Skin epidermis (tissue), 12 donors: ENCODE measurements at regions not wholly inside any gene's neighbourhood (a gene's known extent, or its start where the extent isn't known, plus 50 kb on each side); places are given as distances from the start of the nearest gene placed in this dataset.

ENCODE experiments used
- H3K27ac ChIP-seq, 21 experiments: fragments of 200-600 bp; sonication (generic) in 11 of 21; one replicate each; pipeline ENCODE4 v1.5.0; 2020; ENCODE audit warnings: mild to moderate bottlenecking in 3 of 21, inconsistent platforms in 2 of 21, moderate library complexity in 2 of 21
- H3K4me3 ChIP-seq, 7 experiments: fragments of 200-600 bp; sonication (generic) in 2 of 7; one replicate each; pipeline ENCODE4 v1.5.0; 2020; ENCODE audit warnings: inconsistent platforms in 2 of 7, mild to moderate bottlenecking in 2 of 7, moderate library complexity in 1 of 7

DNA sequence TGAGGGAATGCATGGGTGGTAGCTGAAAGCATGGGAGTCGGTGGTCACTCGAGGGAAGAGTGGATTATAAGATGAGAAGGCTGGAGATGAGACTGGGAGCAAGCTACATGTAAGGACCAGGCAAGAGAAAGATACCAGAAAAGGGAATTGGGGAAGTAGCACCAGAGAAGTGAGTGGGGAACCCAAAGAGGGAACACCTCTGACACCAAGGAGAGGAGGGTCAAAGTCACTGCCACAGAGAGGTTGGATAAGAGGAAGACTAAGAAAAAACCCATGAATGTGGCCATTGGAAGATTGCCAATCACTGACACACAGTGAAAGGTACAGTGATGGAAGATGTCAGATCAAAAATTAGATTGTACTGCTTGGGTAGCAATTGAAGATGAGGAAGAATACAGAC lies 473.9 kb downstream of the BCL11A start:
- H3K4me3 ChIP-seq = no peak overlapping the region
- H3K27ac ChIP-seq = no peak overlapping the region

DNA sequence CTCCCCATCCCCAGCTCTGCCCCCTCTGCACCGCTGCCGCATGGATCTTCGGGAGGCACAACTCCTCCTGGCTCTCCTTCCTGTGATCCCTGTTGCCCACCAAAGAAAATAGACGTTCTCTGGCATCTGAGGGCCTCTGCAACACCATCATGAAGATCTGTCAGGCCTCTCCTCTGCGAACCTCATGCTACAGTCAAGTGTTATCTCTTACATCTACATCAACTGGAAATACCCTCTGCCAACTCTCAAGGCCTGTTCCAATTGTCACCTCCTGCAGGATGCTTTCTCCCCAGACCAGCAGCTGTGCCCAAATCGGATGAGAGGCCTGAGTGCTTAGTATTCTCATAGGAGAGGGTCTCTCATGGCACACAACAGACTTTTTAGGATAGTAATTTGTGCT lies 478.4 kb downstream of the BCL11A start:
- H3K4me3 ChIP-seq = no peak overlapping the region
- H3K27ac ChIP-seq = no peak overlapping the region

DNA sequence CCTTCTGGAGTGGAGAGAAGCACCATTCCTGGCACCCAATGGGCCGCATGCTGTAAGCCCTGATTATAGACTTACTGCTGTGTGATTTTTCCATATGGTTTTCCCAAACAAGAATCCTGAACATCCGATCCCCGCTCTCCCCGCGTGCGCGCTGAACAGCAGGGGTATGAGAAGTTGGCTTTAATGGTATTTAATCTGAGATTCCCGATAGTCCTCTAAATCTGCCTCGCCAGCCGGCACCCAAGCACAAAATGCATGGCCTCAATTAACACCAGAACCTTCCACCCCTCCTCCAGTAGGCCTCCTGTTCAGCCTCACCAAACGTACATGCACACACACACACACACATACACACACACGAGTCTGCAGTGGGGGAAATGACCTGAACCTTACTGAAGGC lies 480.3 kb downstream of the BCL11A start:
- no peak overlapping the region for H3K27ac ChIP-seq
- no peak overlapping the region for H3K4me3 ChIP-seq

DNA sequence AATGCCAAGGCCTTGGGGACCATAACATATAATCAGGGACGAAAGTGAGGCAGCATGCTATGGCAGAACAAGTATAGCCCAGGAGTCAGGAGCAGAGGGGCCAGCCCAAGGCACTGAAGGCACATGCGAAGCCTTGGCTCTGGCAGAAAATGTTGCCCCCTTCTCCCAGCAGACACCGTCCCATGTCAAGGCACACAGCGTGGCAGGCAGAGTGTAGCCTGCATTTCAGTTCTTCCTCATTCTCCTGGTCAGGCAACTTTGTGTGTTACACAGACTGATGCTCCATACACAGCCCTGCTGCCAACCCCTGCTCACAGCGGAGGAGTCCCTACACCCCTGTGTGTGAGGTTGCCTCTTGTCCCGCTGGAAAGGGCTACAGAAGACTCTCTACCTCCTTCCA lies 480.8 kb downstream of the BCL11A start:
- Histone ChIP-seq H3K4me3 (no peak overlapping the region), H3K27ac (no peak overlapping the region)

DNA sequence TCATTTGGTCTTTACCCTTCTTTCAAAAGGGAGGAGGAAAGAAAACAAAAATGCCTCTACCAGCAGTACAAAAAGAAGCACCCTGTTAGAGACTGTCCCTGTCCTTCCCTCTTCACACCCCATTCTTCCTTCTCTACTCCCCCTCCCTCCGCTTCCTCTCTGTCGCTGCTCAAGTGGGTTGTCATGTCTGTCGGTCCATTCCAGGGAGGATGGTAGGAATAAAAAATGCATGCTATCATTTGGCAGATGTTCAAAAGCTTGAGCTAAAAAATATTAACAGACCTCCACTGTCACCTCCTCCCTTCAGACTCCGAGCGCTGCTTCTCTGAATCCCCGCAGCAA lies 482.0 kb downstream of the BCL11A start:
- H3K4me3 ChIP-seq = no peak overlapping the region
- no peak overlapping the region for H3K27ac ChIP-seq

DNA sequence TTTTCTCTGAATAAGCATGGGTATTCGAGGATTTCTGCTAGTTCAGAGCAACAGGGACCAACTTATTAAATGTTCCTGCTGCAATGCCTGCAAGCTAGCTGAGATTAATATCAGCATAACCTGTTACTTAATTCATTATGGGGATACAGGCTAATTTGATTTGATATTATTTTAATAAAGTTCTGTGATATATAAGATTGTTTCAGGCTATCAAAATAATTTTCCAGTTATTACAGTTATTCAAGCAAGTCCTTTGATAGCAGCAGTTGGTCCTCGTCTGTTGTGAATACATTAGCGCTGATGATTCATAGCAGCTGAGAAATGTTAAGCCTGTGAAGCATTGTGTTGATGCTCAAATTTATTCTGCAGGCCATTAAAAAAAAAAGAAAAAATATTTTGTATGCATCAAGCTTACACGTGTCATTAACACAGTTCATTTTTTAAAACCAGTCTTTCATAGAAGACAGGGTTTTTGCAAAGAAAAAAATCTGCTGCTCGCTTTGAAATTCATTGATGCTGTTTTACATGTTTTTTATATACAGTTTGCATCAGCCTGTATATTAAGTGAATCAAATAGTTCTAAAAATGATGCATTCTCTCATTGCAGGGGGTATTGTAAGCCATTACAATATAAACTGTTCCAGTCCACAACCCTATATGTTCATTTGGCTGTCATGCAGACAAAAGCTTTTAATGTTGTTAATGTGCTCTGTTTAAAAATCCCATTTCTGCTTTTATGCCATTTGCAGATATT lies 482.5 kb downstream of the BCL11A start:
- H3K27ac ChIP-seq = no peak overlapping the region
- H3K4me3 ChIP-seq = no peak overlapping the region

DNA sequence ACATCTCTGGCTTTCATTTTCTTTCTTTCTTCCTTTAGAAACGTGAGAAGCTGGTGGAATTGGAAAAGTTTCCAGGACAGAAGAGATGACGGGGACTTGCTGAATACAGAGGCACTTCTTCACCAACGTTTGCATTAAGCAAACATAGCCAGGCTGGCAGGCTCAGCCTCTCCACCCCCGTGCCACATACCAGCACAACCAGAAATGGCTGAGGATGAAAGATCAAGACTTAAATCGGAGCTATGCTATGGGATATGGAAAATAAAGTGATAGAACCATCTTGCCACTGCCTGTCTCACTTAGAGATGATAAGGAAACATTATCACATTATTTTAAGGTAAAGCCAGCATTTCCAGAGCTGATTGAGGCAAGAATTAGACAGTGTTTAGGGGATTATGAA lies 483.3 kb downstream of the BCL11A start:
- no peak overlapping the region for H3K27ac ChIP-seq
- H3K4me3 ChIP-seq = no peak overlapping the region

DNA sequence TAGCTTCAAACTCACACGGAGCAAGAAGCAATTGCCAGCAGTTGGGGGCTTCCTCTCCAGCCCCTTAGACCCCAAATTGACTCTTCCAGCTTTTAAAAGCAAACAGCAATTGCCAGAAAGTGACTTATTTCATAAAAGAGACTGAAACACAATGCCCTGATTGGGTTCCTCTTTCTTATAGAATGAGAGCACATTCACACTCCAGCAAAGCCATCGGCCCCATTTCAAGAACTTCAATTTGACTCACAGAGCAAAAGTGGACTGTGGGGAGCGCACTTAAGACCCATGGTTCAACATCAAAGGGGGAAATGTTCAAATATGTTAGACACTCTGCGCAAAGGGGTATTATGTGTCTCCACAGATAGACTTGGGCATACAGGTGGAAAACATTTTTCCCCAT lies 484.7 kb downstream of the BCL11A start:
- Histone ChIP-seq H3K4me3 (no peak overlapping the region), H3K27ac (no peak overlapping the region)

DNA sequence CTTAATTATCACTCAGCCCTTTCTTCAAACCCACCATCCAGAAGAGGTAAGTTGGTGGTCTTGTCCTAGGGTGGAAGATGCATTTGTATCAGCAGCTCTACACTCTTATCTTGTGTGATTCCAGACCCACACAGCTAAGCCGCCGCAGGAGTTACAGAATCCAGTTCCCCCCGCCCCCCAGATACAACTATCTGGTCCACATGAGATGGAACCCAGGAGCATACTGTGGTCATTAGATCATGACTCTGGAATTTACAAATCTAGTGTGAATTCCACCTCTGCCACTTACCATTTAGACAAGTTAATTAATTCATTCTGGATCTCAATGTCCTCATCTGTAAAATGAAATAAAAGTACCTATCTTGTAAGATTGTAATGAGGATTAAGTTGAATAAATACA lies 486.4 kb downstream of the BCL11A start:
- no peak overlapping the region for H3K27ac ChIP-seq
- no peak overlapping the region for H3K4me3 ChIP-seq

DNA sequence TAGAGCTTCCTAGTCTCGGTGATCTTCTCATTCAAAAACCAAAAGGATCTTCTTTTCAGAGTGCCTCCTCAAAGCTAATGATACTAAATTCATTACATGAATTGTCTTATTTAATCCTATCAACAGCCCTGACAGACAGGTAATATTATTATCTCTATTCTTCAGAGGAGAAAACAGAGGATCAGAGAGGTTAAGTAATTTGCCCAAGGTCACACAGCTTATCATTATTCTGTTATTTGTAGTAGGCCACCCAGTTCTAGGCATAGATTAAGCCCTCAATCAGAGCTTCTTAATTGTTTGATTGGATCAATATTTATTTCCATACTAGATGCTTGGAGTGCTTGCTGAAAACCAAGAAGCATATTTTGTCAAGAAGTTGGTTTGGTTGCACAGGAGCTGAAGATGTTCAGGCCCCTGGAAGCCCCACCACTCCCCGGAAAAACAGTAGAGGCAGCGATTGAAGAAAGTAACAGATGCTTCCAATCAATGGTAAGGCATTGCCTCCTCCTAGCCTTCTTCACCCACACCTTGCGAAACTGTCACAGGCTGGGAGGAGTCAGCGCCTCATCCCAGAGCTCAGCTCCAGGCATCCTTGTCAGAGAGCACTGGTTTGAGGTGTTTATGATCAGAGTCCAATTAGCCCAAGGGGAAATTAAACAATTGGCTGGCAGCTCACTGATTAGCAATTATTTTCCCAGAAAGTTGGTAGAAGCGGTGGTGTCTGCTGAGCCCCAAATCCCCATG lies 487.2 kb downstream of the BCL11A start:
- H3K27ac ChIP-seq = no peak overlapping the region
- no peak overlapping the region for H3K4me3 ChIP-seq

DNA sequence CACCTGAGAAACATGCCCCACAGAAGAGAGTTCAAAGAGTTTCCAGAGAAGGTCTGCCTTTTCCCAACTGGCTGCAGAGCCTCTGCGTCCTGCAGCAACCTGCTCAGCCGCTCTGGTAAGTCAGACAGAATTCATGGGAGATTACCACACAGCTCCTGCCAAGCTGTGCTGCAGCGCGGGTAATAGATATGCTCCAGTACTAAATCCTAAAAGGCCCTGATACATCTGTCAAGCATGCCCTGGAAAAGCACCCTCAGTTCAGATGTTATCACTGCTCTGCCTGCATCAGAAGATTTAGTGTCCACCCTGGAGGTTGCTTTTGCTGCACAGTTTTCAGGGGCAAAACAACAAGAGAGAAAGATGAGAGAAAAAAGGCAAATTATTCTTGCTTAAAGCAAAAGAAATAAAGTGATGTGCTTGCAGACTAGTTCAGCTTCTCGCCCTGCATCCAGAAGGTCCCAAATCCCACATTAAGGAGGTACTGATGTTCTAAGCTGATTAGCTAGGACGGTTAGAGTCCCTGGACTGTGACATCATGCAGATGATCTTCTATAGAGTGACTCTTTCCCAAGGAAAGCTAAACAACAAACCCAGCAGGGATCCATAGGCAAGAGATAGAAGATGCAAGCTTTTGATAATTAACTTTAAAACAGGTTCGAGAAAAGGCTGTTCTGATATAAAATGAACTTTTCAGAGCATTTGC lies 488.6 kb downstream of the BCL11A start:
- no peak overlapping the region for H3K27ac ChIP-seq

DNA sequence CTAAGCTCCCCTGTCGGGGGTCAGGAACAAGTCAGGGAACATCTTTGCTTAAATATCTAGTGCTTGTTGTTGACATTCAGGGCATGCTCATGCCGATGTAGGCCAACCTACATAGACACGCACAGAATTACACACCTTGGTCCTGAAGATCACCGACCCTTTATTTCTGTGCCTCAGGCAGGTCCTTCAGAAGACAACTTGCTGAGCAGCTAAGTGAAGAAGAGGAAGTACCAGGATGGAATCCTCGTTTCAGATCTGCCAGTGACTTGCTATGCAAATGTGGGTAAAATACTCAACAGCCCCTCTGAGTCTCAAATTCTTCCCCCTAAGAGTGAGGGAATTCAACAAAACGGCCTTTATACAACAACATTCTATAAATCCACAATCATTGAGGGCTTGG lies 494.7 kb downstream of the BCL11A start:
- no peak overlapping the region for H3K4me3 ChIP-seq
- no peak overlapping the region for H3K27ac ChIP-seq

More for the DNA sequence above, 488.6 kb downstream of the BCL11A start:
- H3K4me3 ChIP-seq = no peak overlapping the region

DNA sequence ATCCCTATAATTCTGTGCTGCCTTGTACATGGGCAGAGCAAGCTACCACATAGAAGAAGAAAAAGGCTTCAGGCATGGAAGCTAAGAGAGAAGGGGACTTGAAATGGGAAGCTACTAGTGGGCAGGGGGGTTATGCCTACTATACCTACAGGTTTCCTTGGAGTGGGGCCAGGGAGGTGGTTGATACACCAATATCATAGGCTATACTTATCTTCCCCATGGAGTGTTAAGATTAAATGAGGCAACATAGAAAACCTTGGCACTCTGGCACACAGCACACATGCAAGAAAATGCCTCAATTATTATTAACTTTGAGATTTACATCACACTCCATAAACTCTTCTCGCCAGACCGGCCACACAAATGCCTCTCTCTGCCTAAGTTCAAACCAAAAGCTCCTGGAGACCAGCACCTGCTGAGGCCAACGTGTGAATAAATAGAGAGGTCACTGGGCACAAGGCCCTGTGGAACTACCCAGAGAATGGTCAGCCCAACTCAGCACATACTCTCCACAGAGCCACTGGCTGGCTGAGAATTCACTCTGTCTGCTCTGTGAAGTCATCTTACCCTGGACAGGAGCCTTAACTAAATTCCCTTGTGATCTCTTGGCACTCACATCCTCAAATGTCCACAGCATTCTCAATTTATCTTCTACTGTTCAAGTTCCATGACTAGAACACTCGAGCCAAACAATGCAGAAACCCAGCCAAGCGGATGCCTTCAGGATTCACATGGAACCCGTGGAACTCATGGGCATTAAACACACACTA lies 498.7 kb downstream of the BCL11A start:
- H3K4me3 ChIP-seq = no peak overlapping the region
- peak overlapping the region in 4 of 21 experiments; percentile 0 to 83 (median 46) for H3K27ac ChIP-seq

DNA sequence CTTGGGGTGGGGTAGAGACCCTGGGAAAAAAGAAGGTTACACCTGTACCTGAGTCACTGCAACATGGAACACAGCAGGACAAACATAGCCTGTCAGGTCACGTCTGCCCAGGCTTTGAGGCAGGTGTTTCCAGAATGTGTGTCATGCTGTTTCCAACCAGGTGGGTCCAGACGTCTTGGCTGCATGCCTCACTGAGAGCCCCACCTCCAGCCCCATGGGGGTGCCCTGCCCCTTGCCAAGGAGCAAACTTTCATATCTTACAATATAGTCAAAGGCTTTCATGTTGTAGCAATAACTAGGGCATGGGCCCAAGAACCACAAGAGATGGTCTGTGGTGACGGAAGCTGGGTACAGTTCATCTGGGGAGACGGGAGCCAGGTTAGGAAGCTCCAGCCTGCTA lies 499.7 kb downstream of the BCL11A start:
- H3K27ac ChIP-seq = peak overlapping the region in 10 of 21 experiments; percentile 10 to 83 (median 52)
- no peak overlapping the region for H3K4me3 ChIP-seq

DNA sequence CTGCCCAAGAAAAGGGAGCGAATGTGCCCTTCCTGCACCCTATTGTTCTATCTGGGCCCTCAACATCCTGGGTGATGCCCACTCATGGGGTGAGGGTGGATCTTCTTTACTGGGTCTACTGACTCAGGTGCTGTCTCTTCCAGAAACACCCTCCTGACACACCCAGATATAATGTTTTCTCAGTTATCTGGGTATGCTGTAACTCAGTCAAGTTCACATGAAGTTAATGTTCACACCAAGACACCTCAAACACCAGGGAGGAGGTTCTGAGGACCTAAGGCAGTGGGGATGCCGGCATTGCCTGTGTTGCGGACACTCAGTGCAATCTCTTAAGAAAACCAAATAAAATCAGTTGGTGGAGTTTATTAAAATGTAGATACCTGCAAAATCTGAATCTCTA lies 500.9 kb downstream of the BCL11A start:
- peak overlapping the region in 8 of 21 experiments; percentile 47 to 83 (median 66) for H3K27ac ChIP-seq
- no peak overlapping the region for H3K4me3 ChIP-seq

DNA sequence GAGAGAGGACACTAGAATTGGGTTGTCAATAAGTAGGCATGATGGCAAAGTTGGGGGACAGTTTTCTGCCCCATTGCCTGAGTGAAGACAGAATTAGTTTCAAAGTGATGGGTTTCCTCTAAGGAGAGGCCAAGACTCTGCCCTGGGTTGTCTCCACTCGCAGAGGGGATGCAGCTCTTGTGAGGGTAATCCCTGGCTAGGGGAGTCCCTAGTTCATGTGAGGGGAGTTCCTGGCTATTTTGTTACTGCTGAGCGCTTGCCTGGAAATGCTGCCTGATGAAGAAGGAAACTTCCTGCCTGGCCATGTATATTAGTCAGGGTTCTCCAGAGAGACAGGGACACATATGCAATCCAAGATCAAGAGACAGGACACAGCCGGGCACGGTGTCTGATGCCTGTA lies 501.5 kb downstream of the BCL11A start:
- Histone ChIP-seq H3K27ac (peak overlapping the region in 1 of 21 experiments; percentile 83), H3K4me3 (no peak overlapping the region)

DNA sequence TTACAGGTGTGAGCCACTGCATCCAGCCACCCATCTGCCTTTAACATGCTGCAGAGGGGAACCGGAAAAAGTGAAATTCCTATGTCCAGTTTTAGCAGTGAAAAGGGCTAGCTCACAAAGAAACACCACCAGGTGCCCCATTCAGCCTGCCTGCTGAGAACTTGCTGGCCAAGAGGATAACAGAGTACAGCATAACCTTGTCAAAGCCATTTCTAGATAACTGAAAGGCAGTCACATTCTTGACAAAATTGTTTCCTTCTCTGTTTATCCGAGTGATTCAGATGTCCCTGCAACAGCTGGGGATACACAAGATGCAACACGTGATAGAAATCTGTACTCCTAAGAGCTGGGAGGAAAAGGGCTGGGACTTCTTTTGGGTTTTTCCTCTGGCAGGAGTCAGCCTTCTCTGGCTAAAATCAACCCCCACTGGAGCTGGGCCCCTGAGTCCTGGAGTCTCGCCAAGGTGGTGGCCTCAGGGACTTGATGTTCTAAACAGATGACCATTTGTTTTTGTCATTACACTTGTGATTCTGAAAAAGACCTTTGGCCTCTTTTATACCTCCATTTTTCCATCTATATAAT lies 505.4 kb downstream of the BCL11A start:
- Histone ChIP-seq H3K27ac (no peak overlapping the region), H3K4me3 (no peak overlapping the region)

DNA sequence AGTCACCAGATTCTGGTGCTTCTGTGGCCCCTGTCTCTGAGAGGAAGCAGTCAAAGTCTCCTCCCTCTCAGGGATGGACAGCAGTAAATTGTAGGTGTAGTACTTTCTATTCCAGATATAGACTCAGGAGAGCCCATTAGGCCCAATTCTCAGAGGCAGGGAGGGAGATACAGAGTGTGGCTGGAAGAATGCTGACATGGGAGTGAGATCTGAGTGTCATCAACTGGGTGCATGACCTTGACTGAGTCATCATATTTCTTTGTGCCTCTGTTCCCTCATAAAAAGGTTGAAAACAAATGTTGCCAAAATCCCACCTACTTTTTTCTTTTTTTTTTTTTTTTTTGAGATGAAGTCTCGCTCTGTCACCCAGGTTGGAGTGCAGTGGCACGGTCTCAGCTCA lies 506.1 kb downstream of the BCL11A start:
- H3K27ac ChIP-seq = peak overlapping the region in 1 of 21 experiments; percentile 56
- no peak overlapping the region for H3K4me3 ChIP-seq

DNA sequence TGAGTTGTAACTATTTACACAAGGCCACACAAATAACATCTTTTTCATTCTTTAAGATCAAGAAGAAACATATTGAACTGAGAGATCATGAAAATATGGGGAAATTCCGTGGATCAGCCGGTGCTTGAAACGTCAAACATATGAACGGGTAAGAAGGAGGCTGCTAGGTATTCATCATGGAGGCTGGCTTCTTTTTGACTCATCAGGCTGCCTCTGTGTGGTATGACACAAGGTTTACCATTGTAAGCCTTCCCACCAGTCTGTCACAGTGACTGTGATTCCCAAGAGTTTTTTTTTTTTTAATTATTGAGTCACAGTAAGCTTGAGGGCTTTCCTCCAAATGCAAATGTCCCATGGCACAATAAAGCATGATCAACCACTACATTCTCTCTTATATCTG lies 506.9 kb downstream of the BCL11A start:
- peak overlapping the region in 1 of 21 experiments; percentile 56 for H3K27ac ChIP-seq
- H3K4me3 ChIP-seq = no peak overlapping the region

DNA sequence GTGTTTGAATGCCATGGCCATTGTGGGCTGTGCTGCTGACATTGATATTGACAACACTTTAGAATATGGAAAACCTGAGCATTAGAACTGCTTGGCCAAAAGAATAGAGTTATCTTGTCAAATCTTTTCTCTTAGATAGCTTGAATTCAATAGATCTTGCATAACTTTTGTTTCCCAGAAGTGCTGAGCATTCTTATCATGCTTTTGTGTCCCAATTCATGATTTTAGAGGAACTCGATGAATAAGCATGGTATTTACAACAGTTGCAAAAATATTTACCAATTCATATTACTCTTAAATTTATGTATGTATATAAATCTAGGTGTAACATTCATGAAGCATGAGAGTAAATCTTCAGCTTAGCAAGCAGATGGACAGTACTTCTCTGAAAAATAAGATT lies 508.0 kb downstream of the BCL11A start:
- no peak overlapping the region for H3K27ac ChIP-seq
- no peak overlapping the region for H3K4me3 ChIP-seq
